Mesenchymal stem cell (in vitro differentiated cells and primary cell): ENCODE measurements at regions not wholly inside any gene's neighbourhood (a gene's known extent, or its start where the extent isn't known, plus 50 kb on each side); places are given as distances from the start of the nearest gene placed in this dataset.

ENCODE experiments used
- DNase-seq: peaks from one replicate; pipeline ENCODE4 v3.0.0-alpha.2; 2013
- H2AFZ ChIP-seq: one replicate; pipeline ENCODE4 v1.6.1; 2013; ENCODE audit warnings: low read depth, mild to moderate bottlenecking, control low read depth, inconsistent platforms, low read length, moderate library complexity
- H2AK5ac ChIP-seq: 2 replicates; pipeline ENCODE4 v1.6.1; 2013; ENCODE audit warnings: low read length, moderate library complexity, mild to moderate bottlenecking, inconsistent platforms; ENCODE audit not compliant: severe bottlenecking
- H2BK120ac ChIP-seq: one replicate; pipeline ENCODE4 v1.6.1; 2013; ENCODE audit warnings: low read depth, mild to moderate bottlenecking, inconsistent platforms, low read length, moderate library complexity
- H2BK12ac ChIP-seq, 2 experiments: one replicate each; pipeline ENCODE4 v1.6.1; 2013; ENCODE audit warnings: inconsistent platforms in 2 of 2, low read length in 2 of 2, mild to moderate bottlenecking in 2 of 2, moderate library complexity in 2 of 2, control low read depth in 1 of 2
- H2BK15ac ChIP-seq: one replicate; pipeline ENCODE4 v1.6.1; 2013; ENCODE audit warnings: mild to moderate bottlenecking, low read depth, inconsistent platforms; ENCODE audit not compliant: poor library complexity, severe bottlenecking
- H2BK5ac ChIP-seq: 2 replicates; pipeline ENCODE4 v1.6.1; 2013; ENCODE audit warnings: low read depth, mild to moderate bottlenecking, low read length, control low read depth, inconsistent platforms; ENCODE audit not compliant: poor library complexity, severe bottlenecking
- H3K14ac ChIP-seq, 2 experiments: one replicate each; pipeline ENCODE4 v1.6.1; 2013; ENCODE audit warnings: inconsistent platforms in 2 of 2, low read length in 2 of 2, control low read depth in 1 of 2, mild to moderate bottlenecking in 1 of 2, moderate library complexity in 1 of 2
- H3K18ac ChIP-seq, 2 experiments: one replicate each; pipeline ENCODE4 v1.6.1; 2013; ENCODE audit warnings: inconsistent platforms in 2 of 2, low read length in 2 of 2, control low read depth in 1 of 2, low read depth in 1 of 2, mild to moderate bottlenecking in 1 of 2
- H3K23ac ChIP-seq, 2 experiments: one replicate each; pipeline ENCODE4 v1.6.1; 2013; ENCODE audit warnings: inconsistent platforms in 2 of 2, low read length in 2 of 2, mild to moderate bottlenecking in 2 of 2, moderate library complexity in 2 of 2, control low read depth in 1 of 2
- H3K27ac ChIP-seq: 2 replicates; pipeline ENCODE4 v1.5.1; 2013; ENCODE audit warnings: mild to moderate bottlenecking, moderate library complexity, low read length, control low read depth, inconsistent platforms; ENCODE audit not compliant: poor library complexity, severe bottlenecking
- H3K27me3 ChIP-seq, 2 experiments: 2 replicates each; pipeline versions ENCODE4 v1.6.1 to v1.7.0; 2013; ENCODE audit warnings: low read length in 2 of 2, mild to moderate bottlenecking in 2 of 2, moderate library complexity in 2 of 2, control low read depth in 1 of 2, inconsistent platforms in 1 of 2; ENCODE audit not compliant: control insufficient read depth in 1 of 2, insufficient read depth in 1 of 2
- H3K36me3 ChIP-seq, 2 experiments: 2 replicates each; pipeline versions ENCODE4 v1.6.1 to v1.7.0; 2013; ENCODE audit warnings: low read length in 2 of 2, control low read depth in 1 of 2, inconsistent platforms in 1 of 2, low read depth in 1 of 2, mild to moderate bottlenecking in 1 of 2; ENCODE audit not compliant: insufficient read depth in 2 of 2, control insufficient read depth in 1 of 2
- H3K4ac ChIP-seq, 2 experiments: one replicate each; pipeline ENCODE4 v1.6.1; 2013; ENCODE audit warnings: inconsistent platforms in 2 of 2, low read length in 2 of 2, mild to moderate bottlenecking in 2 of 2, moderate library complexity in 2 of 2, control low read depth in 1 of 2, low read depth in 1 of 2
- H3K4me1 ChIP-seq: 2 replicates; pipeline ENCODE4 v1.6.1; 2013; ENCODE audit warnings: low read depth, low read length, control low read depth; ENCODE audit not compliant: control insufficient read depth, insufficient read depth
- H3K4me2 ChIP-seq: 2 replicates; pipeline ENCODE4 v1.6.1; 2013; ENCODE audit warnings: low read length, mild to moderate bottlenecking, inconsistent platforms; ENCODE audit not compliant: poor library complexity, severe bottlenecking
- H3K4me3 ChIP-seq, 2 experiments: 2 replicates each; pipeline versions ENCODE4 v1.5.1 to v1.7.0; 2013; ENCODE audit warnings: low read length in 2 of 2, mild to moderate bottlenecking in 2 of 2, control low read depth in 1 of 2, low read depth in 1 of 2; ENCODE audit not compliant: insufficient read depth in 1 of 2
- H3K79me1 ChIP-seq: replicated peaks from 2 replicates; pipeline ENCODE4 v1.6.1; 2013; ENCODE audit warnings: mild to moderate bottlenecking, control low read depth, low read length, inconsistent platforms; ENCODE audit not compliant: poor library complexity, severe bottlenecking
- H3K9ac ChIP-seq: 2 replicates; pipeline ENCODE4 v1.7.0; 2013; ENCODE audit warnings: mild to moderate bottlenecking, low read length, moderate library complexity
- H3K9me3 ChIP-seq: 2 replicates; pipeline ENCODE4 v1.7.0; 2013; ENCODE audit warnings: mild to moderate bottlenecking, low read length; ENCODE audit not compliant: control insufficient read depth
- H4K8ac ChIP-seq: one replicate; pipeline ENCODE4 v1.6.1; 2013; ENCODE audit warnings: inconsistent platforms, mild to moderate bottlenecking, low read length, moderate library complexity
- H4K91ac ChIP-seq: one replicate; pipeline ENCODE4 v1.6.1; 2013; ENCODE audit warnings: mild to moderate bottlenecking, low read length, inconsistent platforms
- WGBS: methylation state at CpG from one replicate; pipeline ENCODE4 v1.1.7; 2013; ENCODE audit warnings: mixed read lengths; 5-methylcytosine and 5-hydroxymethylcytosine counted together

DNA sequence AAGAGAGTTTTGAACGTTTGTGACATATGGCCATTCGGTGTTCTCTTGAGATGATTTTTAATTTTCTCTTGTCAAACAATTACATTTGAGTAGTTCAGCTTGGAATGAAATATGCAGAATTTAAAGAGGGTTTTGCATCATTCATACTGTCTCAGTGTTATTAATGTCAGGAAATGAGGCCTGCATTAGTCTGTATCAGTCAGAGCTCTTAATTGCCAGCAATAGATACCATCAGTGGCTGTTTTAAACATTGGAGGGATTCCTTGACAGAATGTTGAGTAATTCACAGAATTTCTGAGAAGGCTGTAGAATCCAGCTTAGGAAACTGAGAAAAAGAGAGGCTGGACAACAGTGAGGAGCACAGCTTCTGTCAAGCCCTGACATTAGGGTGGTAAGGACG, 722.0 kb downstream of the NR2F2 start:
- H3K4me1 ChIP-seq, result no peaks in the 10 kb centered on the region
- no peaks in the 10 kb centered on the region for H3K36me3 ChIP-seq
- H3K27ac ChIP-seq, result no peak overlapping the region
- H3K27me3 ChIP-seq, result no peaks in the 10 kb centered on the region
- no peak overlapping the region for H2BK120ac ChIP-seq
- no peak overlapping the region for H3K23ac ChIP-seq
- H3K79me1 ChIP-seq, result no peaks in the 10 kb centered on the region
- H2BK12ac ChIP-seq, result no peak overlapping the region
- H2AK5ac ChIP-seq, result no peak overlapping the region
- H3K9me3 ChIP-seq, result peaks cover 18% of the 10 kb centered on the region
- H4K91ac ChIP-seq, result peak overlapping the region; percentile 36
- no peak overlapping the region for H4K8ac ChIP-seq
- no peak overlapping the region for H3K4ac ChIP-seq
- no peak overlapping the region for H2BK5ac ChIP-seq
- 43% methylated on average over 3 of the region's 3 CpGs for WGBS
- no peak overlapping the region for H3K9ac ChIP-seq
- H3K4me2 ChIP-seq, result no peak overlapping the region
- no peak overlapping the region for H3K18ac ChIP-seq
- no peak overlapping the region for H2AFZ ChIP-seq
- no peak overlapping the region for H2BK15ac ChIP-seq
- no peak overlapping the region for H3K14ac ChIP-seq
- DNase-seq, result peak; percentile 61
- no peak overlapping the region for H3K4me3 ChIP-seq

GRCh38 chr15:97053635-97054034, 723.1 kb downstream of the NR2F2 start:
- no peak overlapping the region for H2AFZ ChIP-seq
- no peak overlapping the region for H2BK120ac ChIP-seq
- no peak overlapping the region for H4K8ac ChIP-seq
- 71% methylated on average over 2 of the region's 2 CpGs for WGBS
- no peak overlapping the region for H2BK15ac ChIP-seq
- no peak overlapping the region for H3K14ac ChIP-seq
- H3K18ac ChIP-seq, result no peak overlapping the region
- no peak overlapping the region for H3K23ac ChIP-seq
- no peak overlapping the region for H3K4me3 ChIP-seq
- no peak overlapping the region for H3K4me2 ChIP-seq
- no peak overlapping the region for H2BK12ac ChIP-seq
- no peaks in the 10 kb centered on the region for H3K79me1 ChIP-seq
- H3K27me3 ChIP-seq, result no peaks in the 10 kb centered on the region
- no peak overlapping the region for H2BK5ac ChIP-seq
- peaks cover 12% of the 10 kb centered on the region for H3K9me3 ChIP-seq
- no peak overlapping the region for H3K27ac ChIP-seq
- H3K4me1 ChIP-seq, result no peaks in the 10 kb centered on the region
- H3K36me3 ChIP-seq, result no peaks in the 10 kb centered on the region
- no peak overlapping the region for H3K9ac ChIP-seq
- DNase-seq, result no peak
- H3K4ac ChIP-seq, result no peak overlapping the region
- H2AK5ac ChIP-seq, result no peak overlapping the region
- no peak overlapping the region for H4K91ac ChIP-seq

GRCh38 chr15:97057503-97057902, 727.0 kb downstream of the NR2F2 start:
- Histone ChIP-seq H3K18ac (peak overlapping the region in 1 of 2 experiments; percentile 86), H4K91ac (no peak overlapping the region), H3K9ac (no peak overlapping the region), H3K4ac (no peak overlapping the region), H3K9me3 (peaks cover 7% of the 10 kb centered on the region), H2BK5ac (no peak overlapping the region), H2AK5ac (no peak overlapping the region), H3K4me3 (no peak overlapping the region), H3K36me3 (no peaks in the 10 kb centered on the region), H2BK15ac (no peak overlapping the region), H4K8ac (no peak overlapping the region), H2AFZ (no peak overlapping the region), H3K27ac (no peak overlapping the region), H2BK12ac (peak overlapping the region in 1 of 2 experiments; percentile 65), H3K27me3 (no peaks in the 10 kb centered on the region), H3K14ac (no peak overlapping the region), H3K4me1 (no peaks in the 10 kb centered on the region), H3K79me1 (no peaks in the 10 kb centered on the region), H3K23ac (no peak overlapping the region), H2BK120ac (no peak overlapping the region), H3K4me2 (no peak overlapping the region)
- no peak for DNase-seq
- 85% methylated on average over 5 of the region's 6 CpGs for WGBS

DNA sequence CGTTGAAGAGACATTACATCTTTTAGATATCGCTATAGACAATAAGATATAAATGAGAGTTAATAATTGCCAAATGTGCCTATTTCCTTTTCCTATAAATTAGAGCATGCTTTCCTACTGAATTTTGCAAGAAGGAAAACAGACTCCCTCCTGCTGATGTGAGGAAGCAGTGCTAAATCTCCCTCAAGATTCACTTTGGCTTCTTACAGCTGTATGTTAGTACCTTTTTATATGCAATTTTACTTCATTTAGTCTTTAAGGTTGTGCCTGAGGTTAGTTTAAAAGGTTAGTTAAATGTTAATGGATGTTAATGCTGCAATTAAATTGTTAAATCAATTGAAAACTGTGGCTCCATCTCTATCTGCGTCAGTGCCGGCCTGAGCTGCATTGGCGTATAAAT, 728.8 kb downstream of the NR2F2 start:
- no peak overlapping the region for H3K4ac ChIP-seq
- H3K27me3 ChIP-seq, result no peaks in the 10 kb centered on the region
- H2BK12ac ChIP-seq, result no peak overlapping the region
- no peak overlapping the region for H2AFZ ChIP-seq
- H2BK15ac ChIP-seq, result no peak overlapping the region
- no peak overlapping the region for H2BK5ac ChIP-seq
- 100% methylated on average over 2 of the region's 5 CpGs for WGBS
- H3K27ac ChIP-seq, result no peak overlapping the region
- H3K9ac ChIP-seq, result no peak overlapping the region
- DNase-seq, result no peak
- H3K14ac ChIP-seq, result no peak overlapping the region
- no peaks in the 10 kb centered on the region for H3K79me1 ChIP-seq
- no peak overlapping the region for H3K18ac ChIP-seq
- H3K36me3 ChIP-seq, result no peaks in the 10 kb centered on the region
- no peak overlapping the region for H4K91ac ChIP-seq
- no peaks in the 10 kb centered on the region for H3K4me1 ChIP-seq
- H2BK120ac ChIP-seq, result no peak overlapping the region
- no peak overlapping the region for H3K4me2 ChIP-seq
- no peak overlapping the region for H3K4me3 ChIP-seq
- no peak overlapping the region for H2AK5ac ChIP-seq
- H3K23ac ChIP-seq, result no peak overlapping the region
- H4K8ac ChIP-seq, result no peak overlapping the region
- peaks cover 3% of the 10 kb centered on the region for H3K9me3 ChIP-seq
